ENCODE measurements at regions not wholly inside any gene's neighbourhood (a gene's known extent, or its start where the extent isn't known, plus 50 kb on each side); places are given as distances from the start of the nearest gene placed in this dataset.

- no peaks in the 10 kb centered on the region for H3K36me3 Mint-ChIP-seq
- no peak overlapping the region for H2AFZ ChIP-seq (replicated peaks)
Measured at GRCh38 chr10:3551761-3552160, 233.2 kb downstream of the KLF6 start.

GRCh38 chr10:3549118-3549517, 235.9 kb downstream of the KLF6 start:
- Mint-ChIP-seq H3K27me3 (ENCODE audit: insufficient read depth, low read depth) (peaks cover 2% of the 10 kb centered on the region), H3K4me1 (no peaks in the 10 kb centered on the region), H3K27ac (no peak overlapping the region), H3K36me3 (no peaks in the 10 kb centered on the region), H3K4me3 (no peak overlapping the region), H3K9me3 (peaks cover 15% of the 10 kb centered on the region)
- Histone ChIP-seq H3K36me3 (no peaks in the 10 kb centered on the region), H3K4me2 (no peak overlapping the region), H3K27me3 (no peaks in the 10 kb centered on the region), H3K4me3 (no peak overlapping the region), H3K9me3 (ENCODE audit: low read depth) (no peaks in the 10 kb centered on the region), H3F3A (ENCODE audit: low read depth) (no peaks in the 10 kb centered on the region), H3K9ac (no peak overlapping the region), H3K27ac (no peak overlapping the region), H3K4me1 (no peaks in the 10 kb centered on the region), H4K20me1 (ENCODE audit: low read depth) (no peaks in the 10 kb centered on the region), H2AFZ (replicated peaks) (no peak overlapping the region), H3K79me2 (ENCODE audit: low read depth) (no peaks in the 10 kb centered on the region)
- TF ChIP-seq EZH2 (IDR thresholded peaks at IDR 0.05) (no peak), CTCF (IDR thresholded peaks at IDR 0.05) (no peak), EZH2phosphoT487 (IDR thresholded peaks at IDR 0.05) (no peak)
- no peak for DNase-seq (ENCODE audit: low spot score)

More at GRCh38 chr10:3551761-3552160, 233.2 kb downstream of the KLF6 start:
- Histone ChIP-seq H3K9ac (no peak overlapping the region), H3K27me3 (no peaks in the 10 kb centered on the region), H3K4me1 (no peaks in the 10 kb centered on the region), H4K20me1 (ENCODE audit: low read depth) (no peaks in the 10 kb centered on the region), H3K27ac (no peak overlapping the region), H3F3A (ENCODE audit: low read depth) (no peaks in the 10 kb centered on the region), H3K9me3 (ENCODE audit: low read depth) (no peaks in the 10 kb centered on the region), H3K79me2 (ENCODE audit: low read depth) (no peaks in the 10 kb centered on the region), H3K4me3 (no peak overlapping the region), H3K4me2 (no peak overlapping the region), H3K36me3 (no peaks in the 10 kb centered on the region)
- Mint-ChIP-seq H3K4me3 (no peak overlapping the region), H3K27me3 (ENCODE audit: insufficient read depth, low read depth) (peaks cover 2% of the 10 kb centered on the region), H3K27ac (no peak overlapping the region), H3K4me1 (no peaks in the 10 kb centered on the region), H3K9me3 (peaks cover 12% of the 10 kb centered on the region)
- DNase-seq (ENCODE audit: low spot score) = no peak
- TF ChIP-seq CTCF (IDR thresholded peaks at IDR 0.05) = no peak
- TF ChIP-seq EZH2phosphoT487 (IDR thresholded peaks at IDR 0.05) = no peak
- no peak for TF ChIP-seq EZH2 (IDR thresholded peaks at IDR 0.05)

GRCh38 chr10:3548702-3549101, 236.3 kb downstream of the KLF6 start:
- TF ChIP-seq EZH2 (IDR thresholded peaks at IDR 0.05) (no peak), CTCF (IDR thresholded peaks at IDR 0.05) (no peak)
- Mint-ChIP-seq H3K9me3 (peaks cover 15% of the 10 kb centered on the region), H3K27ac (no peak overlapping the region), H3K4me3 (no peak overlapping the region), H3K27me3 (ENCODE audit: insufficient read depth, low read depth) (peaks cover 4% of the 10 kb centered on the region), H3K36me3 (no peaks in the 10 kb centered on the region), H3K4me1 (no peaks in the 10 kb centered on the region)
- no peak for DNase-seq (ENCODE audit: low spot score)
- Histone ChIP-seq H3K79me2 (ENCODE audit: low read depth) (no peaks in the 10 kb centered on the region), H3K9ac (no peak overlapping the region), H3K9me3 (ENCODE audit: low read depth) (no peaks in the 10 kb centered on the region), H3K36me3 (no peaks in the 10 kb centered on the region), H3K27me3 (no peaks in the 10 kb centered on the region), H3K4me2 (no peak overlapping the region), H2AFZ (replicated peaks) (no peak overlapping the region), H3K4me3 (no peak overlapping the region), H3F3A (ENCODE audit: low read depth) (no peaks in the 10 kb centered on the region), H3K27ac (no peak overlapping the region), H3K4me1 (no peaks in the 10 kb centered on the region), H4K20me1 (ENCODE audit: low read depth) (no peaks in the 10 kb centered on the region)

GRCh38 chr10:3548076-3548475, 236.9 kb downstream of the KLF6 start:
- H4K20me1 ChIP-seq (ENCODE audit: low read depth) = no peaks in the 10 kb centered on the region
- H3K4me3 ChIP-seq = no peak overlapping the region
- H3K4me2 ChIP-seq = no peak overlapping the region
- TF ChIP-seq EZH2phosphoT487 (IDR thresholded peaks at IDR 0.05) = no peak
- no peak for TF ChIP-seq EZH2 (IDR thresholded peaks at IDR 0.05)
- no peak for TF ChIP-seq CTCF (IDR thresholded peaks at IDR 0.05)
- H3K9me3 Mint-ChIP-seq = peaks cover 15% of the 10 kb centered on the region
- H3K27me3 ChIP-seq = no peaks in the 10 kb centered on the region
- no peaks in the 10 kb centered on the region for H3K79me2 ChIP-seq (ENCODE audit: low read depth)
- H3K4me1 Mint-ChIP-seq = no peaks in the 10 kb centered on the region
- H3K9ac ChIP-seq = no peak overlapping the region
- H3K4me1 ChIP-seq = no peaks in the 10 kb centered on the region
- no peak overlapping the region for H2AFZ ChIP-seq (replicated peaks)
- no peaks in the 10 kb centered on the region for H3K9me3 ChIP-seq (ENCODE audit: low read depth)
- DNase-seq (ENCODE audit: low spot score) = no peak
- no peaks in the 10 kb centered on the region for H3K36me3 Mint-ChIP-seq
- peaks cover 4% of the 10 kb centered on the region for H3K27me3 Mint-ChIP-seq (ENCODE audit: insufficient read depth, low read depth)
- no peaks in the 10 kb centered on the region for H3K36me3 ChIP-seq
- H3K27ac ChIP-seq = no peak overlapping the region
- H3K4me3 Mint-ChIP-seq = no peak overlapping the region
- H3K27ac Mint-ChIP-seq = no peak overlapping the region
- H3F3A ChIP-seq (ENCODE audit: low read depth) = no peaks in the 10 kb centered on the region

Measured in neural progenitor cell (in vitro differentiated cells).